ENCODE measurements at regions not wholly inside any gene's neighbourhood (a gene's known extent, or its start where the extent isn't known, plus 50 kb on each side); places are given as distances from the start of the nearest gene placed in this dataset.

DNA sequence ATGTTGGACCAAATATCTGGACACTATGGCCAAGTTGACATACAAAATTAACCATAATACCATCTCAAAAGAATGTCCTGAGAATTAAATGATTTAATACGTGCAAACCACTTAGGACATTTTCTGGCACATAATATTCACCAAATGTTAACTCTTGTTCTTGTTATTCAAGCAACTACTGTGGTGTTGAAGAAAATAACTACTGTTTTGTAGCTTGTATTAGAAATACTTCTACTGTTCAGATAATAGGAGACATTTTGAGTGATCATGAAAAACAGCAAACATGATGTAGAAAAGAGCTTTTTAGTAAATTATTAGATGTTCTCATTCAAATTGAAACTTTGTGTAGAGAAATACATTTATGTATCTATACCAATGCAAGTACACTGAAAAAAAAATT lies 140.7 kb upstream of the SMIM31 start:
- no peaks in the 10 kb centered on the region for H3K4me1 ChIP-seq (ENCODE audit: control insufficient read depth in 1 of 2, low read depth in 2 of 2)
- DNase-seq (ENCODE audit: low spot score) (no peak), ATAC-seq (ENCODE audit: insufficient number of reproducible peaks, low FRiP score, low read depth) (no peak)
- no peaks in the 10 kb centered on the region for H3K36me3 ChIP-seq
- H3K27me3 ChIP-seq (replicated peaks; ENCODE audit: insufficient read depth): no peaks in the 10 kb centered on the region
- no peak overlapping the region for H3K4me3 ChIP-seq
- no peak overlapping the region for H3K27ac ChIP-seq
- H3K9me3 ChIP-seq: no peaks in the 10 kb centered on the region
- TF ChIP-seq, protein P1, sequence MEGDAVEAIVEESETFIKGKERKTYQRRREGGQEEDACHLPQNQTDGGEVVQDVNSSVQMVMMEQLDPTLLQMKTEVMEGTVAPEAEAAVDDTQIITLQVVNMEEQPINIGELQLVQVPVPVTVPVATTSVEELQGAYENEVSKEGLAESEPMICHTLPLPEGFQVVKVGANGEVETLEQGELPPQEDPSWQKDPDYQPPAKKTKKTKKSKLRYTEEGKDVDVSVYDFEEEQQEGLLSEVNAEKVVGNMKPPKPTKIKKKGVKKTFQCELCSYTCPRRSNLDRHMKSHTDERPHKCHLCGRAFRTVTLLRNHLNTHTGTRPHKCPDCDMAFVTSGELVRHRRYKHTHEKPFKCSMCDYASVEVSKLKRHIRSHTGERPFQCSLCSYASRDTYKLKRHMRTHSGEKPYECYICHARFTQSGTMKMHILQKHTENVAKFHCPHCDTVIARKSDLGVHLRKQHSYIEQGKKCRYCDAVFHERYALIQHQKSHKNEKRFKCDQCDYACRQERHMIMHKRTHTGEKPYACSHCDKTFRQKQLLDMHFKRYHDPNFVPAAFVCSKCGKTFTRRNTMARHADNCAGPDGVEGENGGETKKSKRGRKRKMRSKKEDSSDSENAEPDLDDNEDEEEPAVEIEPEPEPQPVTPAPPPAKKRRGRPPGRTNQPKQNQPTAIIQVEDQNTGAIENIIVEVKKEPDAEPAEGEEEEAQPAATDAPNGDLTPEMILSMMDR (IDR thresholded peaks at IDR 0.05): no peak

DNA sequence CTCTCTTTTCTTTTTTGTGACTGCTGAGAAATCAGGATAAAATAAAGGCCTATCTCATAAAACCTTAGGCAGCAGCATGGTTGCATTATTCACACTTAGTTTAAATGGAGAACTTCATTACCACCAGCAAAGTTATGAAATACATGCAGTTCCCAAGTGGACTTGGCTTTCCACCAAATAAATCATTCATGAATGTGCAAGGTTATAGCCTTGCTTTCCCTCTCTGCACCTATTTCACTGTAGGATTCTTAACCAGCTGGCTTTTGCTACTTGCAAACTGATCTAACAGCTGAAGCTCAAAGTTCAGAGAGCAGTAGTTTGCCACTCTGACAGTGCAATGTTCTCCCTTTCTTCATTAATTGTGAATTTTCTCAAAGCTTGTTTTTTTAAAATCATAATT lies 140.1 kb upstream of the SMIM31 start:
- TF ChIP-seq, protein P1 (IDR thresholded peaks at IDR 0.05): no peak
- DNase-seq (ENCODE audit: low spot score): no peak
- ATAC-seq (ENCODE audit: insufficient number of reproducible peaks, low FRiP score, low read depth): no peak
- no peak overlapping the region for H3K4me3 ChIP-seq
- H3K36me3 ChIP-seq: no peaks in the 10 kb centered on the region
- H3K4me1 ChIP-seq (ENCODE audit: control insufficient read depth in 1 of 2, low read depth in 2 of 2): no peaks in the 10 kb centered on the region
- H3K27me3 ChIP-seq (replicated peaks; ENCODE audit: insufficient read depth): no peaks in the 10 kb centered on the region
- no peaks in the 10 kb centered on the region for H3K9me3 ChIP-seq
- H3K27ac ChIP-seq: no peak overlapping the region

DNA sequence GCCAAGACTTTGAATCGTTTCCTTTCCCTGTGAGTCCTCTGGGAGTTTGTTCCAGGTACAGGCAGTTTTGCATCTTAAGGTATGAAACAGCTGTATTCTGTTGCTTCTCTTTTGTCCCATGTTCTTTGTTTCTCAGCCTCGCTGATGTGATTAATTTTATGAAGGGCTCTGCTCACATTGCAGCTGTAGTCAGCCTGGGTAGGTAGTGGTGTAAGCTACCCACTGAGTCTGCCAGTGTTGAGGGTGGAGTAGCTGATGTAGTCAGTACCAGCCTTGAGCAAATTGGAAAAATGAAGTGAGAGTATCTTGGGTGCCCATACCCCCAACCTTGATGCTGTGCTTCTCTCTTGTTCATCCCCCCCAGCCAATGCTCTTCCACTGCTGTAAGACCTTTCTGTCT lies 139.6 kb upstream of the SMIM31 start:
- Histone ChIP-seq H3K4me3 (no peak overlapping the region), H3K36me3 (no peaks in the 10 kb centered on the region), H3K27me3 (replicated peaks; ENCODE audit: insufficient read depth) (no peaks in the 10 kb centered on the region), H3K9me3 (no peaks in the 10 kb centered on the region), H3K27ac (no peak overlapping the region), H3K4me1 (ENCODE audit: control insufficient read depth in 1 of 2, low read depth in 2 of 2) (no peaks in the 10 kb centered on the region)
- TF ChIP-seq, protein P1 (IDR thresholded peaks at IDR 0.05): no peak
- ATAC-seq (ENCODE audit: insufficient number of reproducible peaks, low FRiP score, low read depth): no peak
- no peak for DNase-seq (ENCODE audit: low spot score)

DNA sequence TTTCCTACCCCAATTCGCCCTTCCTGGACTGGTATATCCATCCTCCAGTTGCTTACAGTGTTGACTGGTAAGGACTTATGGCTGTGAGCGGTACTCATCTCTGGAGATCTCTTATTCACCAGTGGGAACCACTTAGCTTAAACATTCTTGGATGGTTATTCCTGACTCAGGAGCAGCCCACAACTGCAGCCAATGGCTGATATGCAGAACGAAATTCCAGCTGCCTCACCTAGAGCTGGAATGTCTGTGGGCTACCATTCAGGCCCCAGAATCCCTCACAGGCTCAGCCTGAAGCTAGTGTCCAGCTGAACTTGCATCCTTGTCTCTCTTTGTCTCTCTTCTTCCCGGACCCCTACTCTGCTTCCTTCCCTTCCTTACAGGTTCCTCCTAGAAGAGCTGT lies 138.9 kb upstream of the SMIM31 start:
- DNase-seq (ENCODE audit: low spot score) (no peak), ATAC-seq (ENCODE audit: insufficient number of reproducible peaks, low FRiP score, low read depth) (no peak)
- Histone ChIP-seq H3K36me3 (no peaks in the 10 kb centered on the region), H3K27me3 (replicated peaks; ENCODE audit: insufficient read depth) (no peaks in the 10 kb centered on the region), H3K4me1 (ENCODE audit: control insufficient read depth in 1 of 2, low read depth in 2 of 2) (no peaks in the 10 kb centered on the region), H3K9me3 (no peaks in the 10 kb centered on the region), H3K4me3 (no peak overlapping the region), H3K27ac (no peak overlapping the region)
- TF ChIP-seq, protein P1 (IDR thresholded peaks at IDR 0.05): no peak

DNA sequence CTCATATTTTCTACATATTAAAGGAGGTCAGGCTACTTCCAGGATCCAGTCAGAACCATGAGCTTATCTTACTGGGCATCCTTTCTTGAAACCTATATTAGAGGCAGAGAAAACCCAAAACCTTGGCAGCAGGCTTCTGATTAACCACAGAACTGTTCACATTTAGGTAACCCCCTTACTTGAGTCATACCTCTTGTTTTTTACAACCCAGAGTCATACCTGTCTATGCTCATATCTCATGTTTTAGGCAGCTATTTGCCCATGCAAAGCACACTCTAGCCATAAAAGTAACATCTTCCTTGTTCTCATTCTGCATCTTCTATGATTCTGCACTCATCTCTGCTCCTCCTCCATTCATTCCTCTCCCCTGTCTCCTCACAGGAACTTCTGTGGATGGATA lies 138.0 kb upstream of the SMIM31 start:
- no peak overlapping the region for H3K27ac ChIP-seq
- TF ChIP-seq, protein P1 (IDR thresholded peaks at IDR 0.05): no peak
- no peak for DNase-seq (ENCODE audit: low spot score)
- H3K36me3 ChIP-seq: no peaks in the 10 kb centered on the region
- no peaks in the 10 kb centered on the region for H3K27me3 ChIP-seq (replicated peaks; ENCODE audit: insufficient read depth)
- H3K9me3 ChIP-seq: no peaks in the 10 kb centered on the region
- no peak overlapping the region for H3K4me3 ChIP-seq
- H3K4me1 ChIP-seq (ENCODE audit: control insufficient read depth in 1 of 2, low read depth in 2 of 2): no peaks in the 10 kb centered on the region
- no peak for ATAC-seq (ENCODE audit: insufficient number of reproducible peaks, low FRiP score, low read depth)
